ENCODE measurements at regions not wholly inside any gene's neighbourhood (a gene's known extent, or its start where the extent isn't known, plus 50 kb on each side); places are given as distances from the start of the nearest gene placed in this dataset.

DNA sequence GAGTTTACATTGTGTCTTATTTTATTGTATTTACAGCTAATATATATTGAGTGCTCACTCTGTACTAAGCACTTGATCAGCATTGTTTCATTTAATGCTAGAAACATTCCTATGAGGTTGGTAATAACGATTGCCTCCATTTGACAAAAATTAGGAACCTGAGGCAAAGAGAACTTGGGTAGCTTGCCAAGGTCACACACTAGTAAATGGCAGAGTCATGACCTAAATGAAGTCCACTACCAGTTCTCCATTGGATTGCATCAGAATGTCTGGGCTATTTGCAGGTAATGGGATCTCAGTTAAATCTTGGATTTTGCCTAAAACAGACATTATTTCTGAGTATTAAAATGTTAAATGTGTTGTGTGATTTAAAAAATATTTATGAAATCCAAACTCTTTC, 65.8 kb upstream of the CRIM1 start:
- no peak for TF ChIP-seq EZH2phosphoT487 (IDR thresholded peaks at IDR 0.05; ENCODE audit: borderline replicate concordance)
- TF ChIP-seq, protein P1, sequence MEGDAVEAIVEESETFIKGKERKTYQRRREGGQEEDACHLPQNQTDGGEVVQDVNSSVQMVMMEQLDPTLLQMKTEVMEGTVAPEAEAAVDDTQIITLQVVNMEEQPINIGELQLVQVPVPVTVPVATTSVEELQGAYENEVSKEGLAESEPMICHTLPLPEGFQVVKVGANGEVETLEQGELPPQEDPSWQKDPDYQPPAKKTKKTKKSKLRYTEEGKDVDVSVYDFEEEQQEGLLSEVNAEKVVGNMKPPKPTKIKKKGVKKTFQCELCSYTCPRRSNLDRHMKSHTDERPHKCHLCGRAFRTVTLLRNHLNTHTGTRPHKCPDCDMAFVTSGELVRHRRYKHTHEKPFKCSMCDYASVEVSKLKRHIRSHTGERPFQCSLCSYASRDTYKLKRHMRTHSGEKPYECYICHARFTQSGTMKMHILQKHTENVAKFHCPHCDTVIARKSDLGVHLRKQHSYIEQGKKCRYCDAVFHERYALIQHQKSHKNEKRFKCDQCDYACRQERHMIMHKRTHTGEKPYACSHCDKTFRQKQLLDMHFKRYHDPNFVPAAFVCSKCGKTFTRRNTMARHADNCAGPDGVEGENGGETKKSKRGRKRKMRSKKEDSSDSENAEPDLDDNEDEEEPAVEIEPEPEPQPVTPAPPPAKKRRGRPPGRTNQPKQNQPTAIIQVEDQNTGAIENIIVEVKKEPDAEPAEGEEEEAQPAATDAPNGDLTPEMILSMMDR (conservative IDR thresholded peaks at IDR 0.05; ENCODE audit: low read length), result no peak
